T-helper 2 cell (primary cell): ENCODE measurements at regions not wholly inside any gene's neighbourhood (a gene's known extent, or its start where the extent isn't known, plus 50 kb on each side); places are given as distances from the start of the nearest gene placed in this dataset.
"Not testable (repeated sequence)": the region's sequence is repeated elsewhere in the genome, so short reads cannot be mapped to it uniquely, and the experiment has no call there.

Experiments used
- DNase-seq, 5 experiments: peaks; one replicate each; pipeline versions ENCODE4 v3.0.0 to v3.0.0-alpha.2; 2012 to 2022

DNA sequence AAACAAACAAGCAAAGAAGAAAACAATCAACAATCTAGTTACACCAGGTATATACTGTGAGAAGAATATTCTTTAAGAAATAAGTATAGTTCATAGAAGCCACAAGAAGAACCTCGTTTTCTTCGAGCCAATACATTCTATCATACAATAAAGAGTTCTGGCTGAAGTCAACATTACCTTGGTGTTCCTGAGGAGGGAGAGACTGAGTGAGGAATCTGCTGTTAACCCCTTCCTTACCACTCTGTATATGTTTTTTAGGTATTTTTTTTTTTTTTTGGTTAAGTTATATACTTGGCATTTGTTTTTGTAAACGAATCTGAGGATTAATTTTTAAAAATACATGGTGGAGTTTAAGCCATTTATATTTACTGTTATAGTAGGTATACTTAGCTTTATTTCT, 412.5 kb downstream of the NUP35 start:
- no peak for DNase-seq

DNA sequence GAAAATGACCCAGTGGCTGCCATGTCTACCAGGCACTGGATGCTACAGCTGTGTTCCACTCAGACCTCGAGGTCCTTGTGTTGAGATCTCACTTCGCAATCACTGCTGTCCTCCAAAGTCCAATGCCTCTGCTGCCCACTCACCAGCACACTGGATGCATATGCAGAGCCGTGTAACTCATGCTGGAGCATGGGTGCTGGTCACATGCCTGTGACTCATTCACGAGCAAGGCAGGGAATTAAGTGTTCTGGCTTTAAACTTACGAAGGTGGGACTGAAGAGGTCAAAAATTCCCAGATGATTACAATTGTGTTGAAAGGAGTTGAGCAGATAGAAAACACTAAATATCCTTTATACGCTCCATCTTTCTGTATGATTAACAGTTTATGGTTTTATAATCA, 417.5 kb downstream of the NUP35 start:
- no peak for DNase-seq

GRCh38 chr2:183542606-183543005, 418.4 kb downstream of the NUP35 start:
- no peak for DNase-seq

GRCh38 chr2:183543222-183543621, 419.0 kb downstream of the NUP35 start:
- no peak for DNase-seq

GRCh38 chr2:183543731-183544130, 419.5 kb downstream of the NUP35 start:
- DNase-seq: no peak

GRCh38 chr2:183546560-183547350, 422.5 kb downstream of the NUP35 start:
- not testable (repeated sequence) for DNase-seq

DNA sequence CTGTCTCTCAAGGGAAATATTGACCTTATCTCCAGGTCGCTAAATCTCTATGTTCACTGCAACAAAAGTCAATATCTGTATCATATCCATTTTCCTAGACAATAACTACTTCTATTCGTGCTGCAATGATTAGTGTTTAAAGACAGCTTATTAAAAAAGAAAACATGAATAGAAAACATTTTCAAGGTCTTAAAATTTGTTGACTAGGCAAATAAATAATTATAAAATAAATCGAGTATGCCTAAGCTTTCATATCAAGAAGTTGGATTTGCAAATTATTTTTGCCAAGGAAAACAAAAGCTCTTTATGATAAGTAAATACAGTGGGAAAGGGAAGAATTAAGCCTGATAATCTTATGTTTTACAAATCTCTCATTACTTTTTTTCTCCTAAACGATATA, 428.5 kb downstream of the NUP35 start:
- DNase-seq: no peak

GRCh38 chr2:183564726-183565125, 440.5 kb downstream of the NUP35 start:
- DNase-seq: no peak

DNA sequence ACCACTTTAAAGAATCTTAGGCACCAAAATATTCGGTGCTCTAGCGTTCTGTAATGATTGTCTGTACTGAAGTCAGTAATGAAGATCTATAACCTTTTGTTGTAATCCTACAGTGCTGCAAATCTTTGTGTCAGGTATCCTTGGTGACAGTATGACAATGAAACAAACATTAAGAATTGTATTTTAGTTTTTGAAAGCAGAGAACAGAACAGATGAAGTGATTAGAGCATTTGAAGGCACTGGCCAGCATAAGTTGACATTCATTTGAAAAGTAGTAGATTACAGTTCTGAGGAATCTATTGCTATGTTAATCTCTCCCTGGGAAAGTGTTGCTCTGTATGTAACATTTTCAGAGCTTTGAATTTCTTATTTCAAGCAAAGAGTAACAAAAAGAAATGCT, 451.2 kb downstream of the NUP35 start:
- no peak for DNase-seq

DNA sequence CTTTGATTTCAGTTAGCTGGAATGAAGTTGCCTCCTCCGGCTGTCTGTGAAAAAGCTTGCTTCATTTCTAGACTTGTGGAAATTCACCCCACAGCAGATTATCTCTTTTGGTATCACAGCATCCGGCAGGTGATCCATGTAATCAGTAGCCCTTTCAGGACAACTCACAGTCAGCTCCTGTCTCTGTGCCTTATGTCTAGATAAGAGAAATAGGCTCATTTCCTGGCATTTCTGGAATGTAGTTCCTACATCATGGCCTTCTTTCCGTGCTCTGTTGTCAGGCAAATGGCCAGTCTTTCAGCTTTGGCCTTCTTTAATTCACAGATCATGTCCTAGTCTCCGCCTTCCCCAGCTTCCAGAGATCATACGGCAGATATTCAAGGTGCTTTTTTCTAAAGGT, 455.4 kb downstream of the NUP35 start:
- DNase-seq: no peak

- no peak for DNase-seq
Measured at GRCh38 chr2:183592271-183592670, 468.0 kb downstream of the NUP35 start.

- no peak for DNase-seq
Measured at GRCh38 chr2:183594150-183594549, 469.9 kb downstream of the NUP35 start.

DNA sequence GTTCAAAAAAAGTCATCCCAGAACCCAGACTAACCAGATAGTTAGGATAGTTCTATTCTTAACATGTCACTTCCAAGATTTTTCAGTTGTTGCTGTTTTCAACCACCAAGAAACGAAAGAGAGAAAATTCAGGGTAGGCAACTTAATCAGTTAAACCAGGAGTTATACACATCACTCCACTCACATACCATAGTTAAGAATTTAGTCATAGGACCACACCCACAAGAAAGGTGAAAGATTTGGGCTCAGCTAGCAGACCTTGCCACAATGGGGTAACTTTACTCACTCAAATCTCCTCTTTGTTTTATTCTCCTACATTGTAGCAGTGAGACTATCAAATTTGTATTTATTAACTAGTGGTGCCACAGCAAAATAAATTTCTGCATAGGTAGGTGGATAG, 473.6 kb downstream of the NUP35 start:
- no peak for DNase-seq

- no peak for DNase-seq
Measured at GRCh38 chr2:183604065-183604464, 479.8 kb downstream of the NUP35 start.

DNA sequence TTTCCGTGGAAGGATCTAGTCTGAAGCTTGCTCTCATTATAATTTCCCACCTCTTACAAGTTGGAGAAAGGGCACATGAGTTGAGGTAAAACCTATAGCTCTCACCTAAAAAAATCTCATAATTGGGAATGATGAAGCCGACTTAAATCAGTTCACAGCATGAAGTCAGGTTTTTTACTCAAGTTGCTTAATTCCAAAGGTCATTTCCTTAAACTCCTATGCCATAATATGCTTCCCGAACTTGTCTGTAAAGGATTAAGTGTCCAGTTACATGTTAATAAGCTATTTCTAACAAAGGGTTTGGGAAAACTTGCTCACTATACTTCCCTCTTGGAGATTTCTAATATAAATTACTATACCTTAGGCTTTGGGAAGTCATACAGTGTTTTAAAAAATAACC, 481.2 kb downstream of the NUP35 start:
- no peak for DNase-seq

DNA sequence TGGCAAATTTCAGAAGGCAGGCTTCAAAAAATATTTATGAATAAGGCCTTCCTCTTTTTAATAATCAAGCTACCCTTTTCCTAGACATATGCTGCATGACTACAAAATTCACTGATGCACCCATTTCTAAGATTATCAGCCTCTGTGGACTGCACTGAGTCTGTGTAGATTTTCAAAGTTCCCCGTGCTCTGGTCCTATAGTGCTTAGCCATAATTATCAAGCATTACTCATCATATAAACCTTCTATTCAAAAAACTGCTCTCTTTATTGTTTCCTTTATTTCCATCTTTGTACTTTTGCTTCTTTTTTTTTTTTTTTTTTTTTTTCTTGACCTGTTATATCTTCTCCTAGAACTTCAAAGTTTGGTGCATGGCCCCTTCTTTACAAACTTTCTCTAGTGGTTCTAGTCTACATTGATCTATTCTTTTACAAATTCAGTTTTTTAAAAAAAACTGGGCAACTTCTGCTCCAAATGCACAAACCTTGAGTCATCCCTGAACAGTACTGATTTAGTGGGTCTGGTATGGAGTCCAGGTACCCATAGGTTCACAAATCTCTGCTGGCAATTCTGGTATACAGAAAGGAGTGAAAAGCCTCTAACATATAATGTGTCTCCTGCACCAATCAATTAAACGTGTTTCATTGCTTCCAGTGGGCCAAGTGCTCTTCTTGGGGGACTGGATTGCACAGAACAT, 481.9 kb downstream of the NUP35 start:
- DNase-seq: no peak

GRCh38 chr2:183606718-183607085, 482.5 kb downstream of the NUP35 start:
- no peak for DNase-seq

DNA sequence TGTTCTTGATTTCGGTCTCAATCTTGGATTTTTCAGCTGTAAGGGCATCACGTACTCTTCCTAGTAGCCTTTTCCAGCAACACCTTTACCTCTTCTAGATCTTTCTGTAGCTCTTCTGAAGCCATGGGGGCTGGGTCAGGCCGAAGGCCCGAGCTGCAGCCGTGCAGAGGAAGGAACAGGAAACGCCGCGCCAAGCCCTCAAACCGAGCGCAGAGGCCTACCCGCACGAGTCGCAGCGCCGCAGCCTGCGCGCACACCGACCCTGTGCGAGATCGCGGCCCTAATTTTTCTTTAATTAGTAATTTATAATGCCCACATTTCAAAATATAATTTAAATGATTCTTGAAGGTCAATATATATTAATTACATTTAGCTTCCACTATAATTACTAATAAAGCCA, 483.8 kb downstream of the NUP35 start:
- no peak for DNase-seq

DNA sequence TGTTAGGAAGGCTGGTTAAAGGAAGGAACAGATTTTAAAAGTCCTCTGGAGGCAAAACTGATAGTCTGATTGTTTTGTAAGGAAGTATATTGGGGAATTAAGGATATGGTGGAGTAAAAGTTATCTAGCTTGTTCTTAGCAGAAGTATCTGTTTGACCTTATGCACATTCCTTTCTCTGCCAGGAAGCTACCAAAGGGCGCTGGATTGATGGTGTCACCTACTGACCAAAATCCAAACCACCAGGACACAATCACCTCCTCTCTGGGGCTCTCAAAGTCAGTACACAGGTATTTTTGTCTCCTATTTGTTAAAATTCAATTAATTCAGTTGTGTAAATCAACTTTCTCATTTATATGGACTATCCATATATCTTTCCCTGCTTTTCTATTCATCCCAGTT, 484.5 kb downstream of the NUP35 start:
- DNase-seq: no peak

GRCh38 chr2:183610724-183611123, 486.5 kb downstream of the NUP35 start:
- DNase-seq: no peak

DNA sequence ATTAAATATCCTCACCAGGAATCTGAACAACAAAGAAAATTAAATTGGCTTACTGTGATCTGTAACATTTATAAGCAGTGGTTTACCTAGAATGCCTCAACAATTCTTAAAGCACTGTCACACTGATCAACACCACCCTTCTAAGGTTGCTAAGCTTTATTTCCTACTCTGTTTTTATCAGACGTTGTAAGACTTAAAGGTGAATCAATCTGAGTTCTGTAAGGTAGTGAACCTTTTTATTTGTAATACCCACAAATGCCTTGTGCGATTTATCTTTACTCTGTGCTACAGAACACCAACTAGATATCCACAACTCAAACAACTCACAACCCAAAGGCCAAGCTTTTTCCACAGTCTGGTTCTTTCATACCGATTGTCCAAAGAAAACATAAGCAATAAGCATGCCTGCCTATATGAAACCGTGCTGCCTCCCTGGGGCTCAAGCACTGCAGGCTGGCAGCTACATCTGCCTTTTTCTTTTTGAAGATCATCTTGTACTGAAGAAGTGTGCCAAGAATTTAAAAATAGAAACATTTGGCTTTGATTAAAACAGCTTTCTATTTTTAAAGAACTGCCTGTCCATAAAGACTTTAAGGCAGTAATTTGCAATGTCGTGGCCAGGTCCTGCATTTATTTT, 490.7 kb downstream of the NUP35 start:
- DNase-seq: no peak

GRCh38 chr2:183623227-183623626, 499.0 kb downstream of the NUP35 start:
- no peak for DNase-seq

- no peak for DNase-seq
Measured at GRCh38 chr2:183630964-183631363, 506.7 kb downstream of the NUP35 start.

GRCh38 chr2:183656121-183656520, 531.9 kb downstream of the NUP35 start:
- no peak for DNase-seq
